Keratinocyte (primary cell): ENCODE measurements at regions not wholly inside any gene's neighbourhood (a gene's known extent, or its start where the extent isn't known, plus 50 kb on each side); places are given as distances from the start of the nearest gene placed in this dataset.

Experiments
- DNase-seq: peaks from one replicate; pipeline ENCODE4 v3.0.0-alpha.2; 2011; ENCODE audit warnings: low read depth, missing footprints, low spot score
- FAIRE-seq: peaks from 2 replicates; lab custom pipeline; 2011; peaks lifted over from hg19 to GRCh38; lab: Jason Lieb, UNC
- H2AFZ ChIP-seq: 2 replicates; pipeline ENCODE4 v1.6.0; 2012; ENCODE audit warnings: low read length, control low read depth, inconsistent platforms; ENCODE audit not compliant: control insufficient read depth
- H3K27ac ChIP-seq: 2 replicates; pipeline ENCODE4 v1.5.1; 2011; ENCODE audit warnings: low read length; ENCODE audit not compliant: control insufficient read depth, insufficient read depth
- H3K27me3 ChIP-seq: 3 replicates; pipeline ENCODE4 v1.6.0; 2011; ENCODE audit warnings: low read length; ENCODE audit not compliant: control insufficient read depth, insufficient read depth; ENCODE audit errors: extremely low read depth
- H3K36me3 ChIP-seq, 2 experiments: 2 replicates in 1 of 2; 3 replicates in 1 of 2; pipeline ENCODE4 v1.5.1; 2011; ENCODE audit warnings: low read length in 2 of 2, mild to moderate bottlenecking in 1 of 2; ENCODE audit not compliant: control insufficient read depth in 2 of 2, insufficient read depth in 2 of 2; ENCODE audit errors: extremely low read depth in 1 of 2
- H3K4me1 ChIP-seq: 3 replicates; pipeline ENCODE4 v1.5.1; 2011; ENCODE audit warnings: low read length; ENCODE audit not compliant: control insufficient read depth, insufficient read depth; ENCODE audit errors: extremely low read depth
- H3K4me2 ChIP-seq: 3 replicates; pipeline ENCODE4 v1.6.0; 2011; ENCODE audit warnings: low read depth, low read length; ENCODE audit not compliant: control insufficient read depth, insufficient read depth; ENCODE audit errors: extremely low read depth
- H3K4me3 ChIP-seq, 3 experiments: fragments of 200-600 bp in 1 of 3; sonication (generic) in 1 of 3; 2 replicates in 2 of 3; 3 replicates in 1 of 3; pipeline ENCODE4 v1.5.1; 2011 to 2016; ENCODE audit warnings: low read length in 3 of 3, mild to moderate bottlenecking in 3 of 3, control low read depth in 2 of 3, inconsistent platforms in 1 of 3, low read depth in 1 of 3, mixed read lengths in 1 of 3, mixed run types in 1 of 3, moderate library complexity in 1 of 3; ENCODE audit not compliant: control insufficient read depth in 2 of 3, insufficient read depth in 2 of 3; ENCODE audit errors: extremely low read depth in 1 of 3
- H3K79me2 ChIP-seq: 2 replicates; pipeline ENCODE4 v1.6.0; 2012; ENCODE audit warnings: low read length; ENCODE audit not compliant: control insufficient read depth, insufficient read depth
- H3K9ac ChIP-seq: 3 replicates; pipeline ENCODE4 v1.6.0; 2011; ENCODE audit warnings: low read length; ENCODE audit not compliant: control insufficient read depth, insufficient read depth; ENCODE audit errors: extremely low read depth
- H3K9me1 ChIP-seq: 3 replicates; pipeline ENCODE4 v1.6.0; 2011; ENCODE audit warnings: low read length; ENCODE audit not compliant: control insufficient read depth, insufficient read depth; ENCODE audit errors: extremely low read depth
- H3K9me3 ChIP-seq: 2 replicates; pipeline ENCODE4 v1.5.1; 2012; ENCODE audit warnings: low read depth, low read length; ENCODE audit not compliant: control insufficient read depth
- H4K20me1 ChIP-seq: 3 replicates; pipeline ENCODE4 v1.6.0; 2011; ENCODE audit warnings: low read length; ENCODE audit not compliant: control insufficient read depth, insufficient read depth; ENCODE audit errors: extremely low read depth
- CTCF ChIP-seq, 3 experiments: IDR thresholded peaks in 1 of 3; conservative IDR thresholded peaks in 1 of 3; optimal IDR thresholded peaks in 1 of 3; 2 replicates in 2 of 3; 3 replicates in 1 of 3; pipeline versions ENCODE3 to v1.5.1; 2011; ENCODE audit warnings: low read length in 3 of 3, mild to moderate bottlenecking in 3 of 3, moderate library complexity in 2 of 3, control low read depth in 1 of 3, inconsistent platforms in 1 of 3; ENCODE audit not compliant: insufficient read depth in 2 of 3; ENCODE audit errors: extremely low read depth in 1 of 3
- EZH2 ChIP-seq: IDR thresholded peaks from one replicate; pipeline ENCODE4 v1.6.1; 2012; ENCODE audit warnings: inconsistent platforms, mild to moderate bottlenecking, low read length, moderate library complexity
- dilution Hi-C: fragments of 300-500 bp; cut with MboI; formaldehyde crosslinking; loops from one replicate; pipeline ENCODE4 v1.7.0; 2020; ENCODE audit warnings: low sequenced_read_pairs; ENCODE audit not compliant: extremely low pct_ligation_motif_present

GRCh38 chr7:47142169-47142866 is 439.6 kb downstream of the TNS3 start:
- H2AFZ ChIP-seq: no peak overlapping the region
- peaks cover 14% of the 10 kb centered on the region for H3K27me3 ChIP-seq
- H3K9me3 ChIP-seq: no peaks in the 10 kb centered on the region
- no peak overlapping the region for H3K27ac ChIP-seq
- dilution Hi-C loops: no loop called here
- H4K20me1 ChIP-seq: no peaks in the 10 kb centered on the region
- DNase-seq (peak; percentile 26), FAIRE-seq (no peak)
- no peak overlapping the region for H3K4me2 ChIP-seq
- H3K4me1 ChIP-seq: no peaks in the 10 kb centered on the region
- no peak for TF ChIP-seq CTCF (optimal IDR thresholded peaks at IDR 0.05 in 1 of 3, IDR thresholded peaks at IDR 0.05 in 1 of 3, conservative IDR thresholded peaks at IDR 0.05 in 1 of 3; ENCODE audit: extremely low read depth in 1 of 3, insufficient read depth in 2 of 3, low read length in 3 of 3)
- no peak for TF ChIP-seq EZH2
- no peaks in the 10 kb centered on the region for H3K36me3 ChIP-seq
- no peak overlapping the region for H3K9ac ChIP-seq
- no peaks in the 10 kb centered on the region for H3K9me1 ChIP-seq
- no peaks in the 10 kb centered on the region for H3K79me2 ChIP-seq
- H3K4me3 ChIP-seq: no peak overlapping the region

GRCh38 chr7:47132471-47132870 is 449.4 kb downstream of the TNS3 start:
- Histone ChIP-seq H3K9ac (no peak overlapping the region), H3K9me3 (no peaks in the 10 kb centered on the region), H3K27me3 (peaks cover 4% of the 10 kb centered on the region), H3K27ac (no peak overlapping the region), H3K79me2 (no peaks in the 10 kb centered on the region), H2AFZ (no peak overlapping the region), H3K9me1 (no peaks in the 10 kb centered on the region), H3K4me3 (no peak overlapping the region), H3K36me3 (no peaks in the 10 kb centered on the region), H3K4me2 (no peak overlapping the region), H3K4me1 (no peaks in the 10 kb centered on the region), H4K20me1 (no peaks in the 10 kb centered on the region)
- DNase-seq (no peak), FAIRE-seq (no peak)
- dilution Hi-C loops: no loop called here
- no peak for TF ChIP-seq EZH2
- TF ChIP-seq CTCF (optimal IDR thresholded peaks at IDR 0.05 in 1 of 3, IDR thresholded peaks at IDR 0.05 in 1 of 3, conservative IDR thresholded peaks at IDR 0.05 in 1 of 3; ENCODE audit: extremely low read depth in 1 of 3, insufficient read depth in 2 of 3, low read length in 3 of 3): no peak
